HG03064 (cell line): ENCODE measurements at regions not wholly inside any gene's neighbourhood (a gene's known extent, or its start where the extent isn't known, plus 50 kb on each side); places are given as distances from the start of the nearest gene placed in this dataset.
"Not testable (repeated sequence)": the region's sequence is repeated elsewhere in the genome, so short reads cannot be mapped to it uniquely, and the experiment has no call there.

Experiments used
- ATAC-seq: cut with Tn5 transposase; IDR thresholded peaks from one replicate; pipeline ENCODE4 v1.9.1; 2021; ENCODE audit warnings: low read depth; ENCODE audit not compliant: unreplicated experiment

GRCh38 chr20:1757606-1758512 lies 100.3 kb upstream of the SIRPG start:
- no peak for ATAC-seq

GRCh38 chr20:1757072-1757471 lies 99.5 kb upstream of the SIRPG start:
- no peak for ATAC-seq

GRCh38 chr20:1754749-1755148 lies 97.2 kb upstream of the SIRPG start:
- ATAC-seq = no peak

- no peak for ATAC-seq
Measured at GRCh38 chr20:1754306-1754705, 96.7 kb upstream of the SIRPG start.

- no peak for ATAC-seq
Measured at GRCh38 chr20:1752045-1752444, 94.5 kb upstream of the SIRPG start.

- ATAC-seq = no peak
Measured at GRCh38 chr20:1748777-1749176, 91.2 kb upstream of the SIRPG start.

GRCh38 chr20:1747953-1748577 lies 90.5 kb upstream of the SIRPG start:
- ATAC-seq = no peak

GRCh38 chr20:1742049-1742434 lies 84.5 kb upstream of the SIRPG start:
- not testable (repeated sequence) for ATAC-seq

- ATAC-seq = no peak
Measured at GRCh38 chr20:1741309-1742048, 83.9 kb upstream of the SIRPG start.

GRCh38 chr20:1737134-1737533 lies 79.6 kb upstream of the SIRPG start:
- no peak for ATAC-seq

- no peak for ATAC-seq
Measured at GRCh38 chr20:1735417-1736089, 78.0 kb upstream of the SIRPG start.

- no peak for ATAC-seq
Measured at GRCh38 chr20:1734269-1734858, 76.8 kb upstream of the SIRPG start.

- not testable (repeated sequence) for ATAC-seq
Measured at GRCh38 chr20:1731828-1732375, 74.3 kb upstream of the SIRPG start.

GRCh38 chr20:1730981-1731711 lies 73.6 kb upstream of the SIRPG start:
- ATAC-seq = not testable (repeated sequence)

- ATAC-seq = not testable (repeated sequence)
Measured at GRCh38 chr20:1727303-1727702, 69.7 kb upstream of the SIRPG start.

GRCh38 chr20:1724901-1725300 lies 67.3 kb upstream of the SIRPG start:
- no peak for ATAC-seq

- no peak for ATAC-seq
Measured at GRCh38 chr20:1722513-1723050, 65.0 kb upstream of the SIRPG start.

GRCh38 chr20:1721687-1722512 lies 64.3 kb upstream of the SIRPG start:
- ATAC-seq = no peak
